ENCODE measurements at regions not wholly inside any gene's neighbourhood (a gene's known extent, or its start where the extent isn't known, plus 50 kb on each side); places are given as distances from the start of the nearest gene placed in this dataset.

GRCh38 chr2:234286956-234287355 lies 209.9 kb downstream of the ARL4C start (continued):
- no peak for TF ChIP-seq ZNF462 (CRISPR knock-in tag; IDR thresholded peaks at IDR 0.05)
- no peak for TF ChIP-seq STAT1 (IDR thresholded peaks at IDR 0.05; ENCODE audit: unreplicated experiment)
- TF ChIP-seq ZNF114 (CRISPR knock-in tag; IDR thresholded peaks at IDR 0.05), result no peak
- no peak for TF ChIP-seq JUNB (IDR thresholded peaks at IDR 0.05; ENCODE audit: unreplicated experiment)
- TF ChIP-seq POLR2AphosphoS5 (IDR thresholded peaks at IDR 0.05; ENCODE audit: low read depth), result no peak
- TF ChIP-seq ETS1 (IDR thresholded peaks at IDR 0.05), result no peak
- TF ChIP-seq NANOG (IDR thresholded peaks at IDR 0.05; ENCODE audit: borderline replicate concordance), result no peak

- no peak overlapping the region for H3K27ac ChIP-seq (ENCODE audit: low read depth)
- TF ChIP-seq ETS1 (IDR thresholded peaks at IDR 0.05) (no peak), EZH2 (IDR thresholded peaks at IDR 0.05; ENCODE audit: low read depth, unreplicated experiment) (no peak), CTCF (conservative IDR thresholded peaks at IDR 0.05; ENCODE audit: low read depth in 2 of 2) (no peak), POLR2AphosphoS5 (IDR thresholded peaks at IDR 0.05; ENCODE audit: low read depth) (no peak)
Measured at GRCh38 chr2:234286118-234286598, 210.7 kb downstream of the ARL4C start.

More at GRCh38 chr2:234286118-234286598, 210.7 kb downstream of the ARL4C start:
- H4K20me1 ChIP-seq (replicated peaks; ENCODE audit: insufficient read depth), result no peaks in the 10 kb centered on the region
- H3K36me3 Mint-ChIP-seq (ENCODE audit: low read depth), result no peaks in the 10 kb centered on the region
- no peaks in the 10 kb centered on the region for H3K27me3 ChIP-seq (ENCODE audit: insufficient read depth)
- no peaks in the 10 kb centered on the region for H3K79me2 ChIP-seq (replicated peaks; ENCODE audit: insufficient read depth)
- ATAC-seq (no peak), DNase-seq (ENCODE audit: low spot score) (no peak)
- H3K4me1 ChIP-seq (ENCODE audit: insufficient read depth), result no peaks in the 10 kb centered on the region
- H3K9me3 Mint-ChIP-seq, result no peaks in the 10 kb centered on the region
- H3K27me3 Mint-ChIP-seq (ENCODE audit: insufficient read depth, low read depth, poor library complexity), result peaks cover 3% of the 10 kb centered on the region
- no peak overlapping the region for H3K4me3 Mint-ChIP-seq
- H3K4me3 ChIP-seq, result no peak overlapping the region
- H3K27ac Mint-ChIP-seq, result no peak overlapping the region
- no peak overlapping the region for H3K4me2 ChIP-seq
- no peak overlapping the region for H2AFZ ChIP-seq
- no peaks in the 10 kb centered on the region for H3F3A ChIP-seq (replicated peaks; ENCODE audit: low read depth)
- H3K4me1 Mint-ChIP-seq, result no peaks in the 10 kb centered on the region
- H3K36me3 ChIP-seq (ENCODE audit: insufficient read depth), result no peaks in the 10 kb centered on the region
- H3K9me2 ChIP-seq (ENCODE audit: insufficient read depth), result no peaks in the 10 kb centered on the region
